GM23248 (cell line): ENCODE measurements at regions not wholly inside any gene's neighbourhood (a gene's known extent, or its start where the extent isn't known, plus 50 kb on each side); places are given as distances from the start of the nearest gene placed in this dataset.
"Not testable (repeated sequence)": the region's sequence is repeated elsewhere in the genome, so short reads cannot be mapped to it uniquely, and the experiment has no call there.

ENCODE experiments used
- DNase-seq: peaks from one replicate; pipeline ENCODE4 v3.0.0-alpha.2; 2015
- H2AFZ ChIP-seq: fragments of 200-600 bp; sonication (generic); 2 replicates; pipeline ENCODE4 v1.6.1; 2016; ENCODE audit warnings: antibody characterized with exemption
- H3F3A ChIP-seq: fragments of 200-600 bp; sonication (generic); 2 replicates; pipeline ENCODE4 v1.6.1; 2016; ENCODE audit warnings: mild to moderate bottlenecking, antibody characterized with exemption, mixed run types; ENCODE audit not compliant: insufficient read depth
- H3K27ac ChIP-seq: fragments of 200-600 bp; sonication (generic); 2 replicates; pipeline ENCODE4 v1.5.1; 2016; ENCODE audit warnings: mild to moderate bottlenecking
- H3K27me3 ChIP-seq: fragments of 200-600 bp; sonication (generic); replicated peaks from 2 replicates; pipeline ENCODE4 v1.6.1; 2016; ENCODE audit warnings: mild to moderate bottlenecking; ENCODE audit not compliant: insufficient read depth
- H3K36me3 ChIP-seq: fragments of 200-600 bp; sonication (generic); 2 replicates; pipeline ENCODE4 v1.6.1; 2016; ENCODE audit warnings: low read depth, mild to moderate bottlenecking
- H3K4me1 ChIP-seq: fragments of 200-600 bp; sonication (generic); 2 replicates; pipeline ENCODE4 v1.6.1; 2016; ENCODE audit warnings: mild to moderate bottlenecking; ENCODE audit not compliant: insufficient read depth
- H3K4me2 ChIP-seq: fragments of 200-600 bp; sonication (generic); one replicate; pipeline ENCODE4 v1.6.1; 2016; ENCODE audit warnings: mild to moderate bottlenecking; ENCODE audit not compliant: unreplicated experiment
- H3K4me3 ChIP-seq: fragments of 200-600 bp; sonication (generic); 2 replicates; pipeline ENCODE4 v1.5.1; 2016; ENCODE audit warnings: mild to moderate bottlenecking
- H3K79me2 ChIP-seq: fragments of 200-600 bp; sonication (generic); 2 replicates; pipeline ENCODE4 v1.6.1; 2016; ENCODE audit warnings: mild to moderate bottlenecking; ENCODE audit not compliant: insufficient read depth
- H3K9ac ChIP-seq: fragments of 200-600 bp; sonication (generic); 2 replicates; pipeline ENCODE4 v1.6.1; 2016; ENCODE audit warnings: mild to moderate bottlenecking
- H3K9me2 ChIP-seq: fragments of 200-600 bp; sonication (generic); 2 replicates; pipeline ENCODE4 v1.6.1; 2016; ENCODE audit warnings: mixed run types, mild to moderate bottlenecking, moderate library complexity; ENCODE audit not compliant: insufficient read depth
- H3K9me3 ChIP-seq: fragments of 200-600 bp; sonication (generic); one replicate; pipeline ENCODE4 v1.6.1; 2017; ENCODE audit warnings: low read depth
- H4K20me1 ChIP-seq: fragments of 200-600 bp; sonication (generic); 2 replicates; pipeline ENCODE4 v1.6.0; 2016; ENCODE audit not compliant: insufficient read depth
- EZH2 ChIP-seq: fragments of 200-600 bp; sonication (generic); IDR thresholded peaks from 2 replicates; pipeline ENCODE4 v1.6.1; 2018; ENCODE audit warnings: antibody characterized with exemption, mild to moderate bottlenecking; ENCODE audit not compliant: insufficient read depth, poor library complexity, severe bottlenecking
- EZH2phosphoT487 ChIP-seq: fragments of 200-600 bp; sonication (generic); IDR thresholded peaks from 2 replicates; pipeline ENCODE4 v1.6.1; 2018; ENCODE audit warnings: antibody characterized with exemption, moderate library complexity, mild to moderate bottlenecking, low read depth; ENCODE audit not compliant: insufficient read depth
- WGBS, 2 experiments: methylation state at CpG; one replicate each; pipeline ENCODE4 v1.1.6; 2015 to 2017; ENCODE audit warnings: low lambda C conversion rate in 2 of 2, low coverage in 1 of 2; ENCODE audit errors: missing lambda C conversion rate in 2 of 2; 5-methylcytosine and 5-hydroxymethylcytosine counted together
- in situ Hi-C: fragments of 300-500 bp; cut with MboI; formaldehyde crosslinking; loops from 2 replicates; pipeline ENCODE4 v1.15.0; 2020

GRCh38 chr6:37569317-37569716, 69.6 kb upstream of the CCDC167 start:
- in situ Hi-C loops, result no loop called here
- 87 to 88% methylated on average over 4 of the region's 4 CpGs for WGBS, 2 experiments

DNA sequence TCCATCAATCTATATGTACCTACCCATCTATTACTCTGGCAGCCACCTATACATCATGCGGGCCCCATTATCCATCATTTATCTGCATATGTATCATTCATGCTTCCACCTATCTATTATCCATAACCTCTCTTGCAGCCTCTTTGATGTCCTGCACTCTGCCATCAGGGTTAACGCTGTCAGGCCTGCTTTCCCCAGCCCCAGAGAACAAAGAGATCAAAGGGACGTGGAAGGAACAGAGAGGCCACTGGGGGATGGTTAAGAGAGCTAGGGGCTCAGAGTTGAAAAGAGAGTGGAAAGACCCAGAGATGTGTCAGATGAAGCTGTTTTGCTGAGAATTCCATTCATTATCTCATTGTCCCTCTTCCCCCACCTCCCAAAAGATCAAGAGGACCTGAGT, 67.3 kb upstream of the CCDC167 start:
- H3K9me3 ChIP-seq, result no peaks in the 10 kb centered on the region
- H3K36me3 ChIP-seq, result no peaks in the 10 kb centered on the region
- 67% methylated on average over 3 of the region's 3 CpGs for WGBS, 2 experiments
- no peak overlapping the region for H3K9ac ChIP-seq
- in situ Hi-C loops, result no loop called here
- no peaks in the 10 kb centered on the region for H3K9me2 ChIP-seq
- no peak for DNase-seq
- TF ChIP-seq EZH2phosphoT487 (no peak), EZH2 (no peak)
- H3K27me3 ChIP-seq, result 0 out of 2 replicates have a peak, but pooled peaks cover 3% of the 10 kb centered on the region
- H3K4me1 ChIP-seq, result no peaks in the 10 kb centered on the region
- H2AFZ ChIP-seq, result no peak overlapping the region
- no peak overlapping the region for H3K4me2 ChIP-seq
- no peaks in the 10 kb centered on the region for H3F3A ChIP-seq
- no peak overlapping the region for H3K27ac ChIP-seq
- no peak overlapping the region for H3K4me3 ChIP-seq
- H3K79me2 ChIP-seq, result no peaks in the 10 kb centered on the region
- H4K20me1 ChIP-seq, result no peaks in the 10 kb centered on the region

More at GRCh38 chr6:37569317-37569716, 69.6 kb upstream of the CCDC167 start:
- Histone ChIP-seq H3F3A (no peaks in the 10 kb centered on the region), H3K9ac (no peak overlapping the region), H3K36me3 (no peaks in the 10 kb centered on the region), H4K20me1 (no peaks in the 10 kb centered on the region), H3K9me2 (no peaks in the 10 kb centered on the region), H3K4me2 (no peak overlapping the region), H3K4me1 (no peaks in the 10 kb centered on the region), H3K27me3 (no peaks in the 10 kb centered on the region), H3K9me3 (no peaks in the 10 kb centered on the region), H3K4me3 (no peak overlapping the region), H3K27ac (no peak overlapping the region), H2AFZ (no peak overlapping the region), H3K79me2 (no peaks in the 10 kb centered on the region)
- no peak for DNase-seq
- TF ChIP-seq EZH2phosphoT487, result no peak
- TF ChIP-seq EZH2, result no peak

- H4K20me1 ChIP-seq, result no peaks in the 10 kb centered on the region
- TF ChIP-seq EZH2phosphoT487, result no peak
- TF ChIP-seq EZH2, result no peak
- H3K27me3 ChIP-seq, result 0 out of 2 replicates have a peak, but pooled peaks cover 3% of the 10 kb centered on the region
- 16% methylated on average over 26 to 28 of the region's 28 CpGs for WGBS, 2 experiments
- in situ Hi-C loops, result no loop called here
- H3K4me2 ChIP-seq, result peak overlapping the region; percentile 72
- H3K9me2 ChIP-seq, result no peaks in the 10 kb centered on the region
- no peak overlapping the region for H3K27ac ChIP-seq
- H3K9ac ChIP-seq, result peak overlapping the region; percentile 14; the same call in 1 of the 2 replicates
- H2AFZ ChIP-seq, result peak overlapping the region; percentile 55
- H3K79me2 ChIP-seq, result no peaks in the 10 kb centered on the region
- H3K9me3 ChIP-seq, result no peaks in the 10 kb centered on the region
- no peaks in the 10 kb centered on the region for H3K36me3 ChIP-seq
- H3K4me3 ChIP-seq, result peak overlapping the region; percentile 63
- DNase-seq, result peak; percentile 70
- H3F3A ChIP-seq, result no peaks in the 10 kb centered on the region
- H3K4me1 ChIP-seq, result no peaks in the 10 kb centered on the region
Measured at GRCh38 chr6:37566111-37566949, 66.6 kb upstream of the CCDC167 start.

- H3K4me3 ChIP-seq, result peak overlapping the region; percentile 63
- H3K27ac ChIP-seq, result no peak overlapping the region
- no peaks in the 10 kb centered on the region for H3F3A ChIP-seq
- peaks cover 3% of the 10 kb centered on the region; the same call in 1 of the 2 replicates for H3K27me3 ChIP-seq
- peak overlapping the region; percentile 72 for H3K4me2 ChIP-seq
- no peaks in the 10 kb centered on the region for H3K4me1 ChIP-seq
- no peaks in the 10 kb centered on the region for H3K79me2 ChIP-seq
- no peaks in the 10 kb centered on the region for H3K36me3 ChIP-seq
- TF ChIP-seq EZH2 (no peak), EZH2phosphoT487 (no peak)
- H2AFZ ChIP-seq, result peak overlapping the region; percentile 55
- H3K9me2 ChIP-seq, result no peaks in the 10 kb centered on the region
- no peaks in the 10 kb centered on the region for H4K20me1 ChIP-seq
- DNase-seq, result peak; percentile 18
- peak overlapping the region; percentile 14; the same call in 1 of the 2 replicates for H3K9ac ChIP-seq
- in situ Hi-C loops, result no loop called here
- H3K9me3 ChIP-seq, result no peaks in the 10 kb centered on the region
- 29 to 34% methylated on average over 13 to 17 of the region's 17 CpGs for WGBS, 2 experiments
Measured at GRCh38 chr6:37565267-37566110, 65.8 kb upstream of the CCDC167 start.

DNA sequence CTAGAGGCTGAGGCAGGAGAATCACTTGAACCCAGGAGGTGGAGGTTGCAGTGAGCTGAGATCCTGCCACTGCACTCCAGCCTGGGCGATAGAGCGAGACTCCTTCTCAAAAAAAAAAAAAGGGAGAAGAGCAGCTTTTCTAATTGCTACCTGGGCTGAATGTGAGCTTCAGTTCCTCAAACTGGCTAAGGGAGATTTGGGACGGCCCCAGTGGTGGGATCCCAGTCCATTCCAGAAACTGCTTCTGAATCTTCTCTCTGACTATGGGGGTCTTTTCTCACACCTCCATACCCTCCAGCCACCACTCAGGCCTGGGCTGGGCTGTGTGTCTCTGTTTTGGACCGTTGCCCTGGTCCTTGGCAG, 63.2 kb upstream of the CCDC167 start:
- H3K9me2 ChIP-seq, H3K4me2 ChIP-seq, H3K9me3 ChIP-seq, H3F3A ChIP-seq, H3K36me3 ChIP-seq, H3K4me1 ChIP-seq, in situ Hi-C loops, DNase-seq, H2AFZ ChIP-seq, H4K20me1 ChIP-seq, H3K9ac ChIP-seq, H3K79me2 ChIP-seq, H3K27ac ChIP-seq, H3K4me3 ChIP-seq, H3K27me3 ChIP-seq: not testable (repeated sequence)
- WGBS, 2 experiments, result 68 to 77% methylated on average over 4 of the region's 4 CpGs
